Cardiac muscle cell (in vitro differentiated cells and primary cell): ENCODE measurements at regions not wholly inside any gene's neighbourhood (a gene's known extent, or its start where the extent isn't known, plus 50 kb on each side); places are given as distances from the start of the nearest gene placed in this dataset.
"Not testable (repeated sequence)": the region's sequence is repeated elsewhere in the genome, so short reads cannot be mapped to it uniquely, and the experiment has no call there.

Source experiments
- DNase-seq, 2 donors: peaks; one replicate each; pipeline versions ENCODE4 v3.0.0 to v3.0.0-alpha.2; 2010 to 2017; ENCODE audit warnings: low read depth in 1 of 2, low spot score in 1 of 2
- H3K27ac ChIP-seq: fragments of 200-600 bp; sonication (generic); 2 replicates; pipeline ENCODE4 v1.5.1; 2016
- H3K27me3 ChIP-seq: fragments of 200-600 bp; sonication (generic); 2 replicates; pipeline ENCODE4 v1.6.0; 2016; ENCODE audit warnings: control low read depth
- H3K36me3 ChIP-seq: fragments of 200-600 bp; sonication (generic); 2 replicates; pipeline ENCODE4 v1.5.1; 2016; ENCODE audit warnings: control low read depth
- H3K4me1 ChIP-seq: fragments of 200-600 bp; sonication (generic); 2 replicates; pipeline ENCODE4 v1.8.1; 2017; ENCODE audit warnings: low read depth, mild to moderate bottlenecking, mixed run types
- H3K4me3 ChIP-seq: fragments of 200-600 bp; sonication (generic); 2 replicates; pipeline ENCODE4 v1.5.1; 2016; ENCODE audit warnings: mild to moderate bottlenecking
- H3K9me3 ChIP-seq: fragments of 200-600 bp; sonication (generic); 2 replicates; pipeline ENCODE4 v1.5.1; 2017; ENCODE audit warnings: low read depth, mild to moderate bottlenecking, control low read depth
- CTCF ChIP-seq: IDR thresholded peaks from 2 replicates; pipeline ENCODE4 v1.5.1; 2012; ENCODE audit warnings: low read depth, mild to moderate bottlenecking, low read length

DNA sequence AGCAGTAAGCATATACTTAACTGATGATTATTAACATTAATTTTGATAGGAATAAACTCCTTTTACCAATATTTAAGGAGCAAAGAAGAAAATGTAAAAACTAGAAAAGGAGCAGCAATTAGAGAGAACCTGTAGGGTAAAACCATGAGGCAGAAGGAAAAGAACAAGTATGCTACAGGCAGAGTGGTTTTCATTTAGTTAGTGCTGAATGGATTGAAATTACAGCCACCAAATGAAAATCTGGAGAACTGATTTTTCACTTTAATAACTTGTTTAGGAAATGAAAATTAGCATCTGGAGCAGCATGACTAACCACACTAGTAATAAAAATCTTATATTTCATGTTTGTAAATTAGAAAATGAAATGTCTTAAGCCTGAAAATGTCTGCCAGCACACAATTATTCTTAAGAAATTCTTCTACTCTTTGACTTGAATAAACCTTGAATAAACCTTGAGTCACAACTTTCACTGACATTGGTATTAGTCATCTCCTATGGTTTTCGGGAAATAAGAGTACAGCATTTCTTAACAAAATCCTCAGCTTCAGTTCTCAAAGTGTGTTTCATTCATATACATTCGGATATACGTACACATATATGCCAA is 1504.9 kb upstream of the C9orf72 start:
- Histone ChIP-seq H3K36me3 (no peaks in the 10 kb centered on the region), H3K27ac (no peak overlapping the region), H3K4me1 (no peaks in the 10 kb centered on the region), H3K9me3 (no peaks in the 10 kb centered on the region), H3K4me3 (no peak overlapping the region), H3K27me3 (no peaks in the 10 kb centered on the region)
- TF ChIP-seq CTCF: no peak
- peak in 1 of 2 donors; percentile 25 for DNase-seq

- Histone ChIP-seq H3K36me3 (no peaks in the 10 kb centered on the region), H3K27ac (no peak overlapping the region), H3K4me1 (no peaks in the 10 kb centered on the region), H3K4me3 (no peak overlapping the region), H3K9me3 (no peaks in the 10 kb centered on the region), H3K27me3 (no peaks in the 10 kb centered on the region)
- DNase-seq: no peak
- no peak for TF ChIP-seq CTCF
Observed at GRCh38 chr9:29100762-29101161, 1527.5 kb upstream of the C9orf72 start.

DNA sequence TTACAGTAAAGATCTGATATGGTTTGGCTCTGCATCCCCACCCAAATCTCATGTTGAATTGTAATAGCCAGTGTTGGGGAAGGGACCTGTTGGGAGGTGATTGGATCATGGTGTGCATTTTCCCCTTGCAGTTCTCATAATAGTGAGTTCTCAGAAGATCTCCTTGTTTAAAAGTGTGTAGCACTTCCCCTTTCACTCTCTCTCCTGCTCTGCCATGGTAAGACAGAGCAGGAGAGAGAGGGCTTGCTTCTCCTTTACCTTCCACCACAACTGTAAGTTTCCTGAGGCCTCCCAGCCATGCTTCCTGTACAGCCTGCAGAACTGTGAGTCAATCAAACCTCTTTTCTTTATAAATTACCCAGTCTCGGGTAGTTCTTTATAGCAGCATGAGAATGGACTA is 1530.9 kb upstream of the C9orf72 start:
- not testable (repeated sequence) for H3K27me3 ChIP-seq, H3K9me3 ChIP-seq, H3K4me3 ChIP-seq, H3K36me3 ChIP-seq, H3K27ac ChIP-seq, DNase-seq, H3K4me1 ChIP-seq

DNA sequence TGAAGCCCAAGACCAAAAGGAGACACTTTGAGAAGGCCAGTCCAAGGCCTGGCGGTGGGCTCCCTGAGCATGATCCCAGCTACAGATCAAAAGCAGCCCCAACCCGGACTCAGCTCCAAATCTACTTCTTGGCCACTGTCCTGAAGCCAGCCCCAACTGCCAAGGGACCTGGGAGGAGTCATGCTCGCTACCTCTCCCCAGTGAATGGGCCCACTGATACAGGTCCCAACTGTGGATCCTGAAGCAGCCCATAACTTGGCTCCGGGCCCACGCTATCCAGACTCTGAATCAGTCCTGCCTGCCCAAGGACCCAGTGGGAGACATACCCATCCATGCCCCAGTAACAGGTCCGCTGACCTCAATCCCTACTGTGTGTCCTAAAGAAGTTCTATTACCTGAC is 1545.3 kb upstream of the C9orf72 start:
- Histone ChIP-seq H3K4me1 (no peaks in the 10 kb centered on the region), H3K9me3 (no peaks in the 10 kb centered on the region), H3K27me3 (no peaks in the 10 kb centered on the region), H3K36me3 (no peaks in the 10 kb centered on the region), H3K27ac (no peak overlapping the region), H3K4me3 (no peak overlapping the region)
- DNase-seq: no peak
- no peak for TF ChIP-seq CTCF

DNA sequence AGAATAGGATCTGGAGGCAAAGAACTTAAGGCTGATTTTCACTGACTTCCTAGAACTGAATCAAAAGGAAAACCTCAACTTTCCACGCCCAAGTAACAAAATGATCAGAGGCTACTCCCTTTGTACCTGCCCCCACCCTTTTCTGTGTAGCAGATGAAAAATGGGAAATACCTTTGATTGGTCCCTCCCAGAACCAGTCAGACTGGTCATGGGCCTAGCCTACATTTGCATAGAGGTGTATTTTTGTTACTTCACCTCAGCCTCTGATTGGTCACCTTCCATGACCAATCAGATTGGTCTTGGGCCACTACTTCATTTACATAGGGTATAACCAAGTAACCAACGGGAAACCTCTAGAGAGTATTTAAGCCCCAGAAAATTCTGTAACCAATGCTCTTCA is 1553.5 kb upstream of the C9orf72 start:
- no peak for DNase-seq
- H3K4me3 ChIP-seq: no peak overlapping the region
- no peak for TF ChIP-seq CTCF
- H3K36me3 ChIP-seq: no peaks in the 10 kb centered on the region
- H3K4me1 ChIP-seq: no peaks in the 10 kb centered on the region
- H3K27me3 ChIP-seq: no peaks in the 10 kb centered on the region
- H3K27ac ChIP-seq: no peak overlapping the region
- peaks cover 4% of the 10 kb centered on the region for H3K9me3 ChIP-seq

GRCh38 chr9:29129763-29130162 is 1556.5 kb upstream of the C9orf72 start:
- no peaks in the 10 kb centered on the region for H3K4me1 ChIP-seq
- H3K9me3 ChIP-seq: peaks cover 4% of the 10 kb centered on the region
- DNase-seq: no peak
- no peak overlapping the region for H3K4me3 ChIP-seq
- TF ChIP-seq CTCF: no peak
- H3K36me3 ChIP-seq: no peaks in the 10 kb centered on the region
- H3K27ac ChIP-seq: no peak overlapping the region
- no peaks in the 10 kb centered on the region for H3K27me3 ChIP-seq
